MM.1S (cell line): ENCODE measurements at regions not wholly inside any gene's neighbourhood (a gene's known extent, or its start where the extent isn't known, plus 50 kb on each side); places are given as distances from the start of the nearest gene placed in this dataset.
"Not testable (repeated sequence)": the region's sequence is repeated elsewhere in the genome, so short reads cannot be mapped to it uniquely, and the experiment has no call there.

Experiments used
- DNase-seq: peaks from one replicate; pipeline ENCODE4 v3.0.0-alpha.2; 2015
- H2AFZ ChIP-seq: fragments of 300-600 bp; sonication (generic); 2 replicates; pipeline ENCODE4 v1.6.0; 2016; ENCODE audit warnings: antibody characterized with exemption, low read length
- H3F3A ChIP-seq: fragments of 300-600 bp; sonication (generic); 2 replicates; pipeline ENCODE4 v1.6.1; 2016; ENCODE audit warnings: mild to moderate bottlenecking, antibody characterized with exemption, low read length, moderate library complexity, mixed read lengths; ENCODE audit not compliant: insufficient read depth
- H3K27ac ChIP-seq: fragments of 300-600 bp; sonication (generic); 2 replicates; pipeline ENCODE4 v1.5.1; 2016; ENCODE audit warnings: mild to moderate bottlenecking, low read length
- H3K27me3 ChIP-seq: fragments of 300-600 bp; sonication (generic); replicated peaks from 2 replicates; pipeline ENCODE4 v1.6.0; 2016; ENCODE audit warnings: low read length; ENCODE audit not compliant: insufficient read depth
- H3K36me3 ChIP-seq: fragments of 300-600 bp; sonication (generic); replicated peaks from 2 replicates; pipeline ENCODE4 v1.6.1; 2016; ENCODE audit warnings: mild to moderate bottlenecking, low read length, mixed read lengths; ENCODE audit not compliant: insufficient read depth
- H3K4me1 ChIP-seq: fragments of 300-600 bp; sonication (generic); 2 replicates; pipeline ENCODE4 v1.6.1; 2016; ENCODE audit warnings: low read length, mixed read lengths
- H3K4me2 ChIP-seq: fragments of 300-600 bp; sonication (generic); 2 replicates; pipeline ENCODE4 v1.6.0; 2016; ENCODE audit warnings: low read depth, low read length
- H3K4me3 ChIP-seq: fragments of 300-600 bp; sonication (generic); 2 replicates; pipeline ENCODE4 v1.5.1; 2016; ENCODE audit warnings: low read length, mixed read lengths
- H3K79me2 ChIP-seq: fragments of 300-600 bp; sonication (generic); 2 replicates; pipeline ENCODE4 v1.6.1; 2016; ENCODE audit warnings: mixed run types, low read length, mixed read lengths
- H3K9ac ChIP-seq: fragments of 300-600 bp; sonication (generic); 2 replicates; pipeline ENCODE4 v1.6.1; 2016; ENCODE audit warnings: low read length, mixed read lengths
- H3K9me2 ChIP-seq: fragments of 300-600 bp; sonication (generic); replicated peaks from 2 replicates; pipeline ENCODE4 v1.6.1; 2016; ENCODE audit warnings: mild to moderate bottlenecking, low read length, mixed read lengths; ENCODE audit not compliant: insufficient read depth
- H3K9me3 ChIP-seq: fragments of 300-600 bp; sonication (generic); replicated peaks from 2 replicates; pipeline ENCODE4 v1.6.1; 2016; ENCODE audit warnings: mild to moderate bottlenecking, low read length, mixed read lengths; ENCODE audit not compliant: insufficient read depth
- H4K20me1 ChIP-seq: fragments of 300-600 bp; sonication (generic); 2 replicates; pipeline ENCODE4 v1.6.1; 2016; ENCODE audit warnings: mild to moderate bottlenecking, low read length, moderate library complexity, mixed read lengths; ENCODE audit not compliant: insufficient read depth
- CTCF ChIP-seq: fragments of 300-600 bp; sonication (generic); IDR thresholded peaks from 2 replicates; pipeline ENCODE4 v1.5.1; 2016; ENCODE audit warnings: antibody characterized with exemption, low read length, mixed read lengths
- EZH2 ChIP-seq: fragments of 300-600 bp; sonication (generic); optimal IDR thresholded peaks from 2 replicates; pipeline ENCODE3; 2017; ENCODE audit warnings: low read depth, mild to moderate bottlenecking, antibody characterized with exemption, low read length, mixed read lengths
- EZH2phosphoT487 ChIP-seq: fragments of 300-600 bp; sonication (generic); IDR thresholded peaks from 2 replicates; pipeline ENCODE4 v1.6.1; 2018; ENCODE audit warnings: antibody characterized with exemption, low read length

GRCh38 chr7:119964065-119964464 lies 308.9 kb upstream of the KCND2 start:
- no peak overlapping the region for H3K4me3 ChIP-seq
- H3F3A ChIP-seq: peaks cover 33% of the 10 kb centered on the region
- H3K27ac ChIP-seq: peak overlapping the region; percentile 55
- H3K36me3 ChIP-seq: no peaks in the 10 kb centered on the region
- no peak overlapping the region; the same call in 1 of the 2 replicates for H3K9ac ChIP-seq
- no peak for TF ChIP-seq CTCF
- no peak for TF ChIP-seq EZH2phosphoT487
- no peak for TF ChIP-seq EZH2
- no peaks in the 10 kb centered on the region for H3K9me3 ChIP-seq
- peak overlapping the region; percentile 33 for H3K4me2 ChIP-seq
- no peaks in the 10 kb centered on the region for H3K79me2 ChIP-seq
- H2AFZ ChIP-seq: peak overlapping the region; percentile 45
- H4K20me1 ChIP-seq: no peaks in the 10 kb centered on the region
- H3K4me1 ChIP-seq: peaks cover 31% of the 10 kb centered on the region
- DNase-seq: no peak
- no peaks in the 10 kb centered on the region for H3K9me2 ChIP-seq
- no peaks in the 10 kb centered on the region for H3K27me3 ChIP-seq

- no peaks in the 10 kb centered on the region for H3K27me3 ChIP-seq
- no peaks in the 10 kb centered on the region for H3K36me3 ChIP-seq
- H3K9ac ChIP-seq: no peak overlapping the region
- peak overlapping the region; percentile 11; the same call in 1 of the 2 replicates for H3K4me2 ChIP-seq
- H3K79me2 ChIP-seq: no peaks in the 10 kb centered on the region
- DNase-seq: peak; percentile 21
- TF ChIP-seq EZH2: no peak
- no peak for TF ChIP-seq EZH2phosphoT487
- no peak for TF ChIP-seq CTCF
- H3K27ac ChIP-seq: peak overlapping the region; percentile 55; the same call in 1 of the 2 replicates
- peaks cover 38% of the 10 kb centered on the region for H3K4me1 ChIP-seq
- H3F3A ChIP-seq: peaks cover 38% of the 10 kb centered on the region
- no peaks in the 10 kb centered on the region for H3K9me2 ChIP-seq
- H4K20me1 ChIP-seq: no peaks in the 10 kb centered on the region
- peak overlapping the region; percentile 45 for H2AFZ ChIP-seq
- no peak overlapping the region for H3K4me3 ChIP-seq
- no peaks in the 10 kb centered on the region for H3K9me3 ChIP-seq
These were observed 308.0 kb upstream of the KCND2 start for GRCh38 chr7:119964788-119965542.

- peaks cover 44% of the 10 kb centered on the region for H3K4me1 ChIP-seq
- no peaks in the 10 kb centered on the region for H3K9me3 ChIP-seq
- TF ChIP-seq CTCF: no peak
- H3K4me3 ChIP-seq: no peak overlapping the region
- H3K27ac ChIP-seq: no peak overlapping the region
- H3K9me2 ChIP-seq: no peaks in the 10 kb centered on the region
- DNase-seq: no peak
- H3K27me3 ChIP-seq: no peaks in the 10 kb centered on the region
- H3K36me3 ChIP-seq: no peaks in the 10 kb centered on the region
- peaks cover 38% of the 10 kb centered on the region for H3F3A ChIP-seq
- no peak overlapping the region for H2AFZ ChIP-seq
- H3K4me2 ChIP-seq: no peak overlapping the region
- H3K79me2 ChIP-seq: no peaks in the 10 kb centered on the region
- no peaks in the 10 kb centered on the region for H4K20me1 ChIP-seq
- H3K9ac ChIP-seq: no peak overlapping the region
These were observed 305.8 kb upstream of the KCND2 start for GRCh38 chr7:119967221-119967620.

GRCh38 chr7:119968411-119968810 lies 304.6 kb upstream of the KCND2 start:
- H3F3A ChIP-seq: peaks cover 38% of the 10 kb centered on the region
- not testable (repeated sequence) for H3K27ac ChIP-seq
- DNase-seq: peak; percentile 71

More at GRCh38 chr7:119968411-119968810, 304.6 kb upstream of the KCND2 start:
- not testable (repeated sequence) for H3K79me2 ChIP-seq, H3K4me2 ChIP-seq, H3K9ac ChIP-seq, H3K27me3 ChIP-seq, H2AFZ ChIP-seq, H3K36me3 ChIP-seq, H3K9me3 ChIP-seq, H3K4me3 ChIP-seq, H4K20me1 ChIP-seq, H3K9me2 ChIP-seq
- peaks cover 48% of the 10 kb centered on the region for H3K4me1 ChIP-seq
